IMR-90 (cell line): ENCODE measurements at regions not wholly inside any gene's neighbourhood (a gene's known extent, or its start where the extent isn't known, plus 50 kb on each side); places are given as distances from the start of the nearest gene placed in this dataset.

Experiments
- ATAC-seq: fragments of 200-7000 bp; cut with Tn5 transposase; 2 replicates; pipeline ENCODE4 v1.9.1; 2020; ENCODE audit warnings: low read depth, mild to moderate bottlenecking, moderate library complexity
- BruUV-seq: library from RNA; stranded (reverse); fragments of 400-500 nt; replicated peaks from 2 replicates; lab custom pipeline; 2021; lab: Mats Ljungman, UMichigan
- CTCF ChIA-PET: fragments of 300-600 bp; formaldehyde crosslinking; extraction: SDS; loops from one replicate; lab custom pipeline; 2021; ENCODE audit warnings: antibody characterized with exemption; lab: Yijun Ruan, JAX
- POLR2A ChIA-PET: fragments of 300-600 bp; sonication (Branson Sonifier 250); formaldehyde crosslinking; loops from one replicate; lab custom pipeline; 2022; ENCODE audit warnings: antibody characterized with exemption; ENCODE audit not compliant: unreplicated experiment; lab: Charles Lee
- DNase-seq: peaks from one replicate; pipeline ENCODE4 v3.0.0; 2013
- H2AFZ ChIP-seq: replicated peaks from 2 replicates; pipeline ENCODE3; 2013; ENCODE audit warnings: low read length, mild to moderate bottlenecking; ENCODE audit not compliant: poor library complexity
- H2AK5ac ChIP-seq: 2 replicates; pipeline ENCODE4 v1.6.1; 2013; ENCODE audit warnings: low read depth, low read length, inconsistent platforms
- H2AK9ac ChIP-seq: replicated peaks from 2 replicates; pipeline ENCODE3; 2013; ENCODE audit warnings: mild to moderate bottlenecking, low read depth, low read length, moderate library complexity; ENCODE audit not compliant: poor library complexity
- H2BK120ac ChIP-seq: 2 replicates; pipeline ENCODE4 v1.6.1; 2013; ENCODE audit warnings: low read depth, low read length, inconsistent platforms
- H2BK15ac ChIP-seq: 3 replicates; pipeline ENCODE4 v1.6.1; 2013; ENCODE audit warnings: low read depth, low read length, inconsistent platforms
- H2BK20ac ChIP-seq: 2 replicates; pipeline ENCODE4 v1.6.1; 2013; ENCODE audit warnings: low read depth, mild to moderate bottlenecking, inconsistent platforms, low read length, moderate library complexity
- H2BK5ac ChIP-seq: 2 replicates; pipeline ENCODE4 v1.6.1; 2013; ENCODE audit warnings: mild to moderate bottlenecking, low read depth, low read length, inconsistent platforms; ENCODE audit not compliant: poor library complexity, severe bottlenecking
- H3K14ac ChIP-seq: replicated peaks from 2 replicates; pipeline ENCODE4 v1.6.1; 2013; ENCODE audit warnings: low read depth, low read length, inconsistent platforms
- H3K18ac ChIP-seq: 2 replicates; pipeline ENCODE4 v1.6.1; 2013; ENCODE audit warnings: low read depth, low read length, control low read depth
- H3K23ac ChIP-seq: 2 replicates; pipeline ENCODE4 v1.6.1; 2013; ENCODE audit warnings: low read depth, low read length, inconsistent platforms
- H3K27ac ChIP-seq: 2 replicates; pipeline ENCODE4 v1.5.1; 2013; ENCODE audit warnings: mild to moderate bottlenecking, control low read depth, low read length; ENCODE audit not compliant: insufficient read depth
- H3K27me3 ChIP-seq: 2 replicates; pipeline ENCODE4 v1.6.1; 2013; ENCODE audit warnings: low read length; ENCODE audit not compliant: control insufficient read depth, insufficient read depth
- H3K36me3 ChIP-seq: 2 replicates; pipeline ENCODE4 v1.6.1; 2013; ENCODE audit warnings: low read length, mixed read lengths; ENCODE audit not compliant: control insufficient read depth, insufficient read depth
- H3K4ac ChIP-seq: 2 replicates; pipeline ENCODE4 v1.6.1; 2013; ENCODE audit warnings: low read depth, low read length, inconsistent platforms
- H3K4me1 ChIP-seq: 2 replicates; pipeline ENCODE4 v1.6.1; 2013; ENCODE audit warnings: low read length, mixed read lengths; ENCODE audit not compliant: control insufficient read depth, insufficient read depth
- H3K4me2 ChIP-seq: 2 replicates; pipeline ENCODE4 v1.6.1; 2013; ENCODE audit warnings: low read depth, mild to moderate bottlenecking, control low read depth, low read length, moderate library complexity
- H3K4me3 ChIP-seq: 2 replicates; pipeline ENCODE4 v1.5.1; 2013; ENCODE audit warnings: low read depth, mild to moderate bottlenecking, control low read depth, low read length, moderate library complexity; ENCODE audit not compliant: insufficient read depth
- H3K56ac ChIP-seq: 2 replicates; pipeline ENCODE4 v1.6.1; 2013; ENCODE audit warnings: low read length, inconsistent platforms; ENCODE audit not compliant: insufficient read depth; ENCODE audit errors: extremely low read depth
- H3K79me1 ChIP-seq, 2 experiments: 2 replicates each; pipeline ENCODE4 v1.6.1; 2013; ENCODE audit warnings: low read length in 2 of 2, inconsistent platforms in 1 of 2, low read depth in 1 of 2
- H3K9ac ChIP-seq: 2 replicates; pipeline ENCODE4 v1.6.1; 2013; ENCODE audit warnings: low read depth, low read length, control low read depth
- H3K9me1 ChIP-seq: 2 replicates; pipeline ENCODE4 v1.6.1; 2013; ENCODE audit warnings: low read length, inconsistent platforms; ENCODE audit not compliant: insufficient read depth
- H3K9me3 ChIP-seq: 2 replicates; pipeline ENCODE4 v1.6.1; 2013; ENCODE audit warnings: low read length; ENCODE audit not compliant: control insufficient read depth, insufficient read depth
- H4K20me1 ChIP-seq: 2 replicates; pipeline ENCODE4 v1.6.1; 2013; ENCODE audit warnings: low read length, inconsistent platforms; ENCODE audit not compliant: insufficient read depth
- H4K5ac ChIP-seq: 2 replicates; pipeline ENCODE4 v1.6.1; 2013; ENCODE audit warnings: mild to moderate bottlenecking, low read depth, low read length, control low read depth
- H4K8ac ChIP-seq, 2 experiments: 2 replicates each; pipeline ENCODE4 v1.6.1; 2013; ENCODE audit warnings: low read depth in 2 of 2, low read length in 2 of 2, control low read depth in 1 of 2, inconsistent platforms in 1 of 2
- H4K91ac ChIP-seq: 2 replicates; pipeline ENCODE4 v1.6.1; 2013; ENCODE audit warnings: low read depth, low read length, inconsistent platforms; ENCODE audit not compliant: insufficient read depth
- BHLHE40 ChIP-seq: fragments of 150-350 bp; IDR thresholded peaks from 2 replicates; pipeline ENCODE4 v1.6.1; 2016; ENCODE audit warnings: mild to moderate bottlenecking, low read depth, low read length
- CEBPB ChIP-seq: IDR thresholded peaks from 2 replicates; pipeline ENCODE4 v1.6.1; 2012; ENCODE audit warnings: low read depth, low read length, improper control_type of control experiment
- CHD1 ChIP-seq: IDR thresholded peaks from 2 replicates; pipeline ENCODE4 v1.6.1; 2012; ENCODE audit warnings: low read depth, low read length, improper control_type of control experiment
- CTCF ChIP-seq: conservative IDR thresholded peaks from 2 replicates; pipeline ENCODE4 v1.5.1; 2012; ENCODE audit warnings: mild to moderate bottlenecking, low read depth, low read length, improper control_type of control experiment
- MAFK ChIP-seq: IDR thresholded peaks from 2 replicates; pipeline ENCODE4 v1.6.1; 2012; ENCODE audit warnings: low read depth, low read length, improper control_type of control experiment
- POLR2A ChIP-seq: IDR thresholded peaks from 2 replicates; pipeline ENCODE4 v1.6.1; 2012; ENCODE audit warnings: mild to moderate bottlenecking, low read depth, low read length
- RAD21 ChIP-seq: IDR thresholded peaks from 2 replicates; pipeline ENCODE4 v1.6.1; 2012; ENCODE audit warnings: low read length, improper control_type of control experiment
- RCOR1 ChIP-seq: IDR thresholded peaks from 2 replicates; pipeline ENCODE4 v1.6.1; 2012; ENCODE audit warnings: mild to moderate bottlenecking, low read length, improper control_type of control experiment; ENCODE audit not compliant: insufficient replicate concordance
- SMC3 ChIP-seq: fragments of 150-350 bp; IDR thresholded peaks from 2 replicates; pipeline ENCODE4 v1.6.1; 2016; ENCODE audit warnings: low read depth, mild to moderate bottlenecking, antibody characterized with exemption, low read length, moderate library complexity
- USF2 ChIP-seq: fragments of 150-350 bp; IDR thresholded peaks from 2 replicates; pipeline ENCODE4 v1.6.1; 2017; ENCODE audit warnings: mild to moderate bottlenecking, antibody characterized with exemption, low read length, low read depth
- WGBS, 2 experiments: methylation state at CpG; one replicate each; pipeline versions ENCODE4 v1.1.5 to v1.1.7; 2013; ENCODE audit warnings: missing lambda C conversion rate in 2 of 2; ENCODE audit not compliant: insufficient read length in 1 of 2; ENCODE audit errors: extremely low coverage in 2 of 2; 5-methylcytosine and 5-hydroxymethylcytosine counted together
- dilution Hi-C: fragments of 300-500 bp; cut with HindIII; formaldehyde crosslinking; loops from one replicate; pipeline ENCODE4 v1.14.3; 2018; ENCODE audit warnings: low sequenced_read_pairs; ENCODE audit not compliant: unreplicated experiment
- in situ Hi-C: fragments of 300-500 bp; cut with MboI; formaldehyde crosslinking; loops from 3 replicates; pipeline ENCODE4 v1.14.3; 2019; ENCODE audit warnings: low sequenced_read_pairs, inconsistent platforms, mixed read lengths
- intact Hi-C: fragments of 100-400 bp; cut with micrococcal nuclease; formaldehyde crosslinking; loops from 2 replicates; pipeline ENCODE4 v1.10.0; 2022

GRCh38 chr1:166261511-166261910 is 94.7 kb upstream of the FAM78B start:
- Histone ChIP-seq H3K27ac (no peak overlapping the region), H4K20me1 (no peaks in the 10 kb centered on the region), H2BK5ac (no peak overlapping the region), H3K79me1 (no peaks in the 10 kb centered on the region), H3K9me3 (peaks cover 19% of the 10 kb centered on the region), H3K27me3 (no peaks in the 10 kb centered on the region), H3K9ac (no peak overlapping the region), H3K4me2 (no peak overlapping the region), H2AK5ac (no peak overlapping the region), H3K18ac (no peak overlapping the region), H4K5ac (no peak overlapping the region), H3K4me3 (no peak overlapping the region), H3K23ac (no peak overlapping the region), H3K9me1 (no peaks in the 10 kb centered on the region), H3K36me3 (no peaks in the 10 kb centered on the region), H3K4ac (no peak overlapping the region), H2BK20ac (no peak overlapping the region), H3K56ac (no peak overlapping the region), H4K91ac (no peak overlapping the region), H3K4me1 (no peaks in the 10 kb centered on the region), H2BK120ac (no peak overlapping the region), H2BK15ac (no peak overlapping the region), H4K8ac (no peak overlapping the region), H2AFZ (no peak overlapping the region), H2AK9ac (no peak overlapping the region), H3K14ac (no peak overlapping the region)
- intact Hi-C loops = no loop called here
- ATAC-seq (no peak), DNase-seq (no peak)
- CTCF ChIA-PET = no interaction called here
- dilution Hi-C loops = no loop called here
- in situ Hi-C loops = no loop called here
- TF ChIP-seq BHLHE40 (no peak), USF2 (no peak), POLR2A (no peak), MAFK (no peak), CTCF (no peak), RAD21 (no peak), CHD1 (no peak), SMC3 (no peak), RCOR1 (no peak), CEBPB (no peak)
- WGBS, 2 experiments = no CpG with 5 or more reads among the region's 3 CpGs
- POLR2A ChIA-PET = no interaction called here
- no TSS peak for BruUV-seq
